Neural cell (in vitro differentiated cells): ENCODE measurements at regions not wholly inside any gene's neighbourhood (a gene's known extent, or its start where the extent isn't known, plus 50 kb on each side); places are given as distances from the start of the nearest gene placed in this dataset.

Experiments
- EZH2 ChIP-seq: fragments of 200-600, 300-800 bp; shearing (Covaris generic), sonication (generic); IDR thresholded peaks from 2 replicates; pipeline ENCODE4 v1.6.1; 2014; ENCODE audit warnings: antibody characterized with exemption, low read length, borderline replicate concordance, mild to moderate bottlenecking; ENCODE audit not compliant: insufficient read depth, poor library complexity, severe bottlenecking
- TF ChIP-seq, protein P1 (sequence below): fragments of 450-650 bp; IDR thresholded peaks from 2 replicates; pipeline ENCODE4 v1.5.1; 2014; ENCODE audit warnings: antibody characterized with exemption, mild to moderate bottlenecking, moderate library complexity; ENCODE audit not compliant: poor library complexity, severe bottlenecking

DNA sequence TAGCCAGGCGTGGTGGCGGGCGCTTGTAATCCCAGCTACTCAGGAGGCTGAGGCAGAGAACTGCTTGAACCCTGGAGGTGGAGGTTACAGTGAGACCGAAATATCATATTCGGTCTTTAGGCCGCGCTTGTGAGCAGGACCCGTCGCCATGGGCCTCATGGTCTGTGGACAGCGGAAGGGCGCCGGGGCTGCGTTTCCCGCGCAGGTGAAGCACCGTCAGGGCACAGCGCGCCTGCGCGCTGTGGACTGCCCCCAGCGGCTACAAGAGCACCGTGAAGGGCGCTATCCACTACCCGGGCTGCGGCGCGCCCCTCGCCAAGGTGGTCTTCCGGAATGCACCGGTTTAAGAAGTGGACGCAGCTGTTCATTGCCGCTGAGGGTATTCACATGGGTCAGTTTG is 482.0 kb upstream of the NAALADL2 start:
- TF ChIP-seq, protein P1, sequence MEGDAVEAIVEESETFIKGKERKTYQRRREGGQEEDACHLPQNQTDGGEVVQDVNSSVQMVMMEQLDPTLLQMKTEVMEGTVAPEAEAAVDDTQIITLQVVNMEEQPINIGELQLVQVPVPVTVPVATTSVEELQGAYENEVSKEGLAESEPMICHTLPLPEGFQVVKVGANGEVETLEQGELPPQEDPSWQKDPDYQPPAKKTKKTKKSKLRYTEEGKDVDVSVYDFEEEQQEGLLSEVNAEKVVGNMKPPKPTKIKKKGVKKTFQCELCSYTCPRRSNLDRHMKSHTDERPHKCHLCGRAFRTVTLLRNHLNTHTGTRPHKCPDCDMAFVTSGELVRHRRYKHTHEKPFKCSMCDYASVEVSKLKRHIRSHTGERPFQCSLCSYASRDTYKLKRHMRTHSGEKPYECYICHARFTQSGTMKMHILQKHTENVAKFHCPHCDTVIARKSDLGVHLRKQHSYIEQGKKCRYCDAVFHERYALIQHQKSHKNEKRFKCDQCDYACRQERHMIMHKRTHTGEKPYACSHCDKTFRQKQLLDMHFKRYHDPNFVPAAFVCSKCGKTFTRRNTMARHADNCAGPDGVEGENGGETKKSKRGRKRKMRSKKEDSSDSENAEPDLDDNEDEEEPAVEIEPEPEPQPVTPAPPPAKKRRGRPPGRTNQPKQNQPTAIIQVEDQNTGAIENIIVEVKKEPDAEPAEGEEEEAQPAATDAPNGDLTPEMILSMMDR, result no peak
- no peak for TF ChIP-seq EZH2
